ENCODE measurements at regions not wholly inside any gene's neighbourhood (a gene's known extent, or its start where the extent isn't known, plus 50 kb on each side); places are given as distances from the start of the nearest gene placed in this dataset.

DNA sequence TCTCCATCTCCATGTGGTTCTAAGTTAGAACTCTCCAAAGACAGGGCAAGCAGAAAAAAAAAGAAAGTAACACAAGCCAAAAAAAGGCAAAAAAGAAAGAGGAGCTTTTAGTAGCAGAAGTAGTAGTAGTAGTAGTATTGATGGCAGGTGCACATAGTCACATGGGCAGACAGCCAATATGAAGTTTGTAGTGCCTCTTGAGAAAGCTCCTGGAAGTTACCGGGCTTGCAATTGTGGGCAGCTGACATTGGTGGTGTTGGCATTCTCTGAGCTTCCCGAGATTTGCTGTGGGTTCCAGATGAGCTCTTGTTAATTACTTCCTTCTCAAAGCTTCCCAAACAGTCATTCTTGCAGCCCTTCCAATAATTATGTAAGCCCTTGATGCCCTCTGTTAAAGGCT, 1128.5 kb downstream of the TYW1 start:
- no peak overlapping the region for H3K4me3 ChIP-seq (replicated peaks; ENCODE audit: low read depth, low read length)
- TF ChIP-seq CTCF (IDR thresholded peaks at IDR 0.05; ENCODE audit: low read length, missing control alignments), result no peak
- no peak for DNase-seq (ENCODE audit: low read depth)

- no peak overlapping the region for H3K4me3 ChIP-seq (replicated peaks; ENCODE audit: low read depth, low read length)
- TF ChIP-seq CTCF (IDR thresholded peaks at IDR 0.05; ENCODE audit: low read length, missing control alignments), result no peak
Observed at GRCh38 chr7:68133045-68133444, 1136.4 kb downstream of the TYW1 start.

DNA sequence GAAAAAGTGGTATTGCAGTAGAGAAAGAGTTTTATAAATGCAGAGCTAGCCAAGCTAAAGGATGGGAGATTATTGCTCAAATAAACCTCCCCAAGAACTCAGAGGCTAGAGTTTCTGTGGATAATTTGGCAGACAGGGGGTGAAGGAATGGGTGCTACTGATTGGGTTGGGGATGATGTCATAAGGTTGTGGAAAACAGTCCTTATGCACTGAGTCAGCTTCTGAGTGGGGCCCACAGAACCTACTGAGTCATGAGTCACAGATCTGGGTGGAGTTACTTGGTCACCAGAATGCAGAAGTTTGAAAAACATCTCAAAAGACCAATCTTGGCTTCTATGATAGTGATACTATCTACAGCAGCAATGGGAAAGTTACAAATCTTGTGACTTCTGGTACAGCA, 1146.7 kb downstream of the TYW1 start:
- no peak for DNase-seq (ENCODE audit: low read depth)
- no peak overlapping the region for H3K4me3 ChIP-seq (replicated peaks; ENCODE audit: low read depth, low read length)
- no peak for TF ChIP-seq CTCF (IDR thresholded peaks at IDR 0.05; ENCODE audit: low read length, missing control alignments)

More at GRCh38 chr7:68133045-68133444, 1136.4 kb downstream of the TYW1 start:
- no peak for DNase-seq (ENCODE audit: low read depth)

DNA sequence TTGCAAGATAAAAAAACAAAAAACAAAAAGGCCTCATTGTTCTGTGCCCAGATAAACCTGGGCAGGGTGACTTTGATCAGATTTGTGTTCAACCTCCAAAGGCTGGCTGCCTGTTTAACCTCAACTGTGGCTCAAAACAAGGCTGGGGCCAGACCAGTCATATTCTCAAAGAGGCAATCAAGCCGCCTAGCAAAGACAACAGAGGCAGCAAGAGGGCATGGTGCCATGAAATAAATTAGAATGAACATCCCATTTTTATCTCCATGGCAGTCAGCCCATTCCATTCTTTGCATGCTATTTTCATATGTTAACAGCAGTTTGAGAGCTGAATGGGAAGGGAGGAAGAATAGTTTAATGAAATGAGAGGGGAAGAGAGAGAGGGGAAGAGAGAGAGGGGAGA, 1150.3 kb downstream of the TYW1 start:
- no peak for DNase-seq (ENCODE audit: low read depth)
- TF ChIP-seq CTCF (IDR thresholded peaks at IDR 0.05; ENCODE audit: low read length, missing control alignments), result no peak

GRCh38 chr7:68147614-68148238, 1151.1 kb downstream of the TYW1 start:
- no peak overlapping the region for H3K4me3 ChIP-seq (replicated peaks; ENCODE audit: low read depth, low read length)
- TF ChIP-seq CTCF (IDR thresholded peaks at IDR 0.05; ENCODE audit: low read length, missing control alignments), result no peak

More for the DNA sequence above, 1150.3 kb downstream of the TYW1 start:
- no peak overlapping the region for H3K4me3 ChIP-seq (replicated peaks; ENCODE audit: low read depth, low read length)

GRCh38 chr7:68148440-68148839, 1151.8 kb downstream of the TYW1 start:
- no peak for TF ChIP-seq CTCF (IDR thresholded peaks at IDR 0.05; ENCODE audit: low read length, missing control alignments)
- DNase-seq (ENCODE audit: low read depth), result no peak
- H3K4me3 ChIP-seq (replicated peaks; ENCODE audit: low read depth, low read length), result no peak overlapping the region

More at GRCh38 chr7:68147614-68148238, 1151.1 kb downstream of the TYW1 start:
- no peak for DNase-seq (ENCODE audit: low read depth)

DNA sequence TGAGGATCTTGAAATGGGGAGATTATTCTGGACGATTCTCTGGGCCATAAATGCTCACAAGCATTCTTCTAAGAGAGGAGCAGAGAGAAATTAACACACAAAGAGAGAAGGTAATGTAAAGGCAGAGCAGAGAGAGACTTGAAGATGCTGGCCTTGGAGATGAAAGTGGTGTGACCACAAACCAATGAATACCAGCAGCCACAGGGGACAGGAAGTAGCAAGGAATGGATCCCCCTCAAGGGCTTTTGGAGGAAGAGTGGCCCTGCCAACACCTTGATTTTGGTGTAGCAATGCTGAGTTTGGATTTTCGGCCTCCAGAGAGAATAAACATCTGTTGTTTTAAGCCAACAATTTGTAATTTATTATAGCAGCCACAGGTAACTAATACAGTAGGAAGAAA, 1155.6 kb downstream of the TYW1 start:
- no peak for TF ChIP-seq CTCF (IDR thresholded peaks at IDR 0.05; ENCODE audit: low read length, missing control alignments)

More for the DNA sequence above, 1155.6 kb downstream of the TYW1 start:
- H3K4me3 ChIP-seq (replicated peaks; ENCODE audit: low read depth, low read length), result no peak overlapping the region
- DNase-seq (ENCODE audit: low read depth), result no peak
